Muscle layer of duodenum (tissue), 2 donors: ENCODE measurements at regions not wholly inside any gene's neighbourhood (a gene's known extent, or its start where the extent isn't known, plus 50 kb on each side); places are given as distances from the start of the nearest gene placed in this dataset.

Source experiments
- H3K27ac ChIP-seq: one replicate; pipeline ENCODE4 v1.7.0; 2013; ENCODE audit warnings: mild to moderate bottlenecking, low read length
- H3K27me3 ChIP-seq: one replicate; pipeline ENCODE4 v1.7.0; 2013; ENCODE audit warnings: low read depth, mild to moderate bottlenecking, control low read depth, low read length
- H3K36me3 ChIP-seq, 2 donors: one replicate each; pipeline ENCODE4 v1.7.0; 2013; ENCODE audit warnings: low read length in 2 of 2, control low read depth in 1 of 2, mild to moderate bottlenecking in 1 of 2; ENCODE audit not compliant: insufficient read depth in 2 of 2, control insufficient read depth in 1 of 2
- H3K4me1 ChIP-seq, 2 donors: one replicate each; pipeline ENCODE4 v1.7.0; 2013; ENCODE audit warnings: low read length in 2 of 2, mild to moderate bottlenecking in 2 of 2, control low read depth in 1 of 2, moderate library complexity in 1 of 2; ENCODE audit not compliant: insufficient read depth in 2 of 2, control insufficient read depth in 1 of 2
- H3K4me3 ChIP-seq, 2 donors: one replicate each; pipeline ENCODE4 v1.7.0; 2013; ENCODE audit warnings: low read length in 2 of 2, low read depth in 1 of 2, mild to moderate bottlenecking in 1 of 2
- H3K9me3 ChIP-seq, 2 donors: one replicate each; pipeline ENCODE4 v1.7.0; 2013; ENCODE audit warnings: low read length in 2 of 2, control low read depth in 1 of 2, mild to moderate bottlenecking in 1 of 2; ENCODE audit not compliant: control insufficient read depth in 1 of 2
- donor health status: healthy.

DNA sequence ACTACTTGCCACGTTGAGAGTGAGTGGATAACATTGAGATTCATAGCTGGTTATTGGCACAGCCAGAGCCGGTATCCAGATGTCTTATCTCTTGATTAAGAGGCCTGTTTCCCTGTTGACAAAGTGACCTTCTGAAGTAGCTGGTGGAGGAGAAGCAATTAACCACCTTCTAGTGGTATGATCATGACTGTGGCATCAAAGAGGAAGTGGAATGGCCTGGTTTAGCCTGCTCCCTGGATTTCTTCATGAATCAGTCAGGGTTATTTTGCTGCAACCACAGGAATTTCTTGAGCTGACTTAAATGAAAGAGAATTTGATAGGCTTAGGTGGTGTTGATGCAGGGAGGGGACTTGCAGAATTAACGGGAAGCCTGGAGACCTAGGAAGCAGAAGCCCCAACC lies 398.3 kb downstream of the MFSD1 start:
- no peak overlapping the region for H3K4me3 ChIP-seq

DNA sequence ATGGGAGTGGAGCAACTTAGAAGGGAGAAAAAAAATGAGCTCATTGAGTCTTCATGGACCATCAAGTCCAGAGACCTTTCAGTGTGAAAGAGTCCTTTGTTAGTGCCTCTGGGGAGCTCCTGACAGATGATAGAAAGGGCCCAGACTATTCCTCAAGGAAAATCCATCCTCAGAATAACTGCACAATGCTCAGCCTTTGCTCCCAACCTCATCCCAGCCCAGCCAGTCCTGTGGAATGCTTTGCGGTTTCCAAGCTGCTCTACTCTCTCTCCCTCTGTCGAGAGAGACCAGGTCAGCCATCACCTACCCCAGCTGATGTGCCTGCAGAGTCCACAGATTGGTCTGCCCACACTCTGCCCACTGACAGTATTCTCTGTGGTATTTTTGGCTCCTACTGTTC lies 406.2 kb downstream of the MFSD1 start:
- H3K4me1 ChIP-seq, result no peaks in the 10 kb centered on the region
- no peak overlapping the region for H3K27ac ChIP-seq
- H3K9me3 ChIP-seq, result peaks cover 0 to 4% of the 10 kb centered on the region in 2 donors
- H3K36me3 ChIP-seq, result no peaks in the 10 kb centered on the region
- H3K27me3 ChIP-seq, result no peaks in the 10 kb centered on the region
- no peak overlapping the region for H3K4me3 ChIP-seq

More for the DNA sequence above, 398.3 kb downstream of the MFSD1 start:
- Histone ChIP-seq H3K27ac (no peak overlapping the region), H3K9me3 (peaks cover 4 to 16% of the 10 kb centered on the region in 2 donors), H3K27me3 (no peaks in the 10 kb centered on the region), H3K36me3 (no peaks in the 10 kb centered on the region), H3K4me1 (no peaks in the 10 kb centered on the region)

DNA sequence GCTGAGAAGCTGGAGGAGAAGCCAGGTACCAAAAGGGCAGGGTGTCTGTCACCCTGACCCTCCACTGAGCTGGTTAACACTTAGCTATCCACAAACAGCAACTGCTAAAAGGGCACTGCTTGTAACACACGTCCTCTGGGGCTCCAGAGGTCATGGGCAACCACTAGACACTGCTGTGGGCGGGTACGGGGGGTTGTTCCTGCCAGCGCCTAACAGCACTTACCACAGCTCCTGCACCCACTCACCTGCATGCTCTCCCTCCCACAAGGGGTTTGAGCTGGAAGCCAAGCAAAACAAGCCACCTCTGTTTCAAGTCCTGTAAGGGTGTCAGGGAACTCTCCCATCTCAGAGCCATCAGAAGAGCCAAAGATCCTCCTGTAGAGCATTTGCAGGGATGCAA lies 407.6 kb downstream of the MFSD1 start:
- no peaks in the 10 kb centered on the region for H3K4me1 ChIP-seq
- H3K36me3 ChIP-seq, result no peaks in the 10 kb centered on the region
- no peak overlapping the region for H3K27ac ChIP-seq
- no peaks in the 10 kb centered on the region for H3K27me3 ChIP-seq
- no peak overlapping the region for H3K4me3 ChIP-seq
- H3K9me3 ChIP-seq, result peaks cover 0 to 4% of the 10 kb centered on the region in 2 donors

DNA sequence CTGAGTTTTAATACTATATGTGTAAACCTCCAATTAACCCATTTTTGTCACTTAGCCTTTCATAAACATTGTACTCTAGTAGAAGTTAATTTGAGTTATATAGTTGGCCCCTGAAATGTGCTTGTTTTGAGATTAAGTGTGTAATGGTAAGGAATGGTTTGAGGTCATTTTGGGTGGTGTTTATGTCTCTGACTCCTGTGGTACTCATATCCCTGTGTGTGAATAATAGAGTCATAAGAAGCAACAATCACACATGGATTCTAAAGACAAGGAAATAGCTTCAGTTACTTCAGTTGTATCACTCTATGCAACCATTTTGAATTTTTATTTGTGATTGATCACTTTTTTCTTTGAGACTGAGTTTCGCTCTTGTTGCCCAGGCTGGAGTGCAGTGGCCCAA lies 408.5 kb downstream of the MFSD1 start:
- H3K36me3 ChIP-seq, result no peaks in the 10 kb centered on the region
- H3K27me3 ChIP-seq, result no peaks in the 10 kb centered on the region
- no peak overlapping the region for H3K4me3 ChIP-seq
- no peaks in the 10 kb centered on the region for H3K4me1 ChIP-seq
- no peak overlapping the region for H3K27ac ChIP-seq
- no peaks in the 10 kb centered on the region for H3K9me3 ChIP-seq

DNA sequence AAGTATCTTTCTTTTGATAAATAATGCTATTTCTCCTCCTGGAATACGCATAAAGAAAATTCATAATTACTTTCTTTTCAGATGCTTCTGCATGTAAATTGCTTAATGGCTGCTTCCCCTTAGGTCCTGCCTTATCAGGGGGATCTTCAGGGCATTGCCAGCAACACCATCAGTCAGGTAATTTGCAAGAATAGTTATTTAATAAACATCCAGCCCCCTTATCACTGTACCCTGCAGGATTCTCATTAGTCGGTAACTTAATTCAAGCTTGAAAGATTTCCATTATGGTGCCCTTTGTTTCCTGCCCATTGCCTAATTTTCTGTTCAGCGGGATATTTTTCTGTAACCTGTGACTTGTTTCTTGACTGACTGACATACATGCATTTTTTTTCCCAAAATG lies 414.5 kb downstream of the MFSD1 start:
- H3K36me3 ChIP-seq, result no peaks in the 10 kb centered on the region
- H3K4me3 ChIP-seq, result no peak overlapping the region
- no peaks in the 10 kb centered on the region for H3K9me3 ChIP-seq
- no peaks in the 10 kb centered on the region for H3K4me1 ChIP-seq
- no peak overlapping the region for H3K27ac ChIP-seq
- H3K27me3 ChIP-seq, result no peaks in the 10 kb centered on the region

DNA sequence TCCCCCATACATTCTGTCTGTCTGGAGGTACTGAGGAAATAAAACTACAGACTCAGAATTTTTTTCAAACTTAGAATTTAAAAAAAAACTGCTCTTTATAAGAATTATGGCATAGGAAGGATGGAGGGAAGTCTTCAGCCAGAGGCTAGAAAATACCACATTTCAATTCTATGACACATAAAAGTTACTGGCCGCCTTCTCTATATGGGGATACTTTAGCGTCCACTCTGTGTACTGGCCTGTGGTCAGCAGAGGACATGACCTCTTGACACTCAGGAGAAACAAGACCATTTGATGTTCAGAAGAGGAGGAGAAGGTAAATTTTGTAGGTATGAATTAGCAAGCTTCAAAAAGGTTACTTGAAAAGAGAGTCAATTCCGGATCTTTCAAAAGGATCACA lies 417.4 kb downstream of the MFSD1 start:
- H3K27ac ChIP-seq, result no peak overlapping the region
- no peaks in the 10 kb centered on the region for H3K27me3 ChIP-seq
- no peaks in the 10 kb centered on the region for H3K9me3 ChIP-seq
- H3K4me3 ChIP-seq, result no peak overlapping the region
- no peaks in the 10 kb centered on the region for H3K4me1 ChIP-seq
- H3K36me3 ChIP-seq, result no peaks in the 10 kb centered on the region

DNA sequence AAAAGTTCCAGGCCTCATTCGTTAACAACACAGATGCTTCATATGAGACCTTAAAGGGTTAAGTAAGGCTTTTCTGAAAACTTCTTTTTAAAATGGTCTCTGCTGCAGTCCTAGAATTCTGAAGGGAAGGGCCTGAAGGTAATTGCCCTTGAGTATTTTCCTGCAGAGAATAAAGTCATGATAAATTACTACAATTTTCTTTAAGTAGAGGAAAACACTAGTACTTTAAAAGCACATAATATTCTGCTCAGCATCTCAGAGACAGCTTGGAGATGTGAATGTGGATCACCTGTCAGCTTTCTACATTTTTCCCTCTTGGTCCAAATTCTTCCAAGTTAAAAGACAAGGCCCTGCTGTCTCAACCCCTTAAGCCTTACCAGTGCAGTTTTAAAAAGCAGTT lies 419.5 kb downstream of the MFSD1 start:
- Histone ChIP-seq H3K4me3 (no peak overlapping the region), H3K9me3 (no peaks in the 10 kb centered on the region), H3K4me1 (no peaks in the 10 kb centered on the region), H3K27ac (no peak overlapping the region), H3K27me3 (no peaks in the 10 kb centered on the region), H3K36me3 (no peaks in the 10 kb centered on the region)

DNA sequence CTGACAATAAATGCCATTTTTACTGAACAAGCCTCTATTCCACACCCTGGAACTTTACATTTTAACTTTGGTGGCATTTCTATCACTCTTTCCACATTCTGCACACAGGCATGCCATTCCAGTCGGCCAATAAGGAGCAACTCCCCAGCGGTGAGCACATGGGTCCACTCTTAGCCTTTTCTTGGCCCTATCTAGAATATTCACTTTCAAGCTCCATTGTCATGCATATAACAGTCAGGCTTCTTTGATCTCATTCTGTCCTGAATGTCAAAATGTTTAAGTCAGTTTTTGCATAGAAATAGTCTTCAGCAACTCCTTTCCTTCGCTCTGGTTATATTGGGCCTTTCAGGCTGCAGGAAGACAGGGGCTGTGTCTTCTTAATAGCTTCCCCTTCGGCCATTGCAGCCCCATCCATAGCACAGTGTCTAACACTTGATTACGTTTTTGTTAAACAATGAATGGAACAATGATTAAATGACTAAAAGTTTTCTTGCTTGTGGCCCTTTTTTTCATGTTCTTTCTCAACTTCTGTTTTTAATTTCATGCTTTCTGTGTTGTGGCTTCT lies 427.3 kb downstream of the MFSD1 start:
- no peaks in the 10 kb centered on the region for H3K27me3 ChIP-seq
- no peaks in the 10 kb centered on the region for H3K36me3 ChIP-seq
- H3K9me3 ChIP-seq, result no peaks in the 10 kb centered on the region
- no peak overlapping the region for H3K27ac ChIP-seq
- no peak overlapping the region for H3K4me3 ChIP-seq
- no peaks in the 10 kb centered on the region for H3K4me1 ChIP-seq

DNA sequence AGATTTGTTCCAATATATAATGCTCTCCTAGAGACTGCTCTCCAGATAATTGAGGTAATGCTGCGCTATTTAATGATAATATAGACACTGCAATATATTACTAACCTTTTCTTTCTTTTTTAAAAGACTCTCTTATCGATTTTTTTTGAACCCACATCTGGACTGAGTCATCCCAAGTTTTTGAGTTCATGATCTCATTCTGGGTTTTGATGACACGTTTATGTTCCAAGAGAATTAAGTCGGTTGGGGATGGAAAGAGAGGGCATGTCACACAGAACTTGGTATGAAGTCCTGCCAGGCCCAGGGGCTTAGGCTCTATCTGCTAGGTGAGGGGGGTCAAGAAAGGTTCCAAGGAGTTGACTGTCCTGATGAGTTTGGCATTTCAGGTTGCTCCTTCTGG lies 431.1 kb downstream of the MFSD1 start:
- H3K9me3 ChIP-seq, result no peaks in the 10 kb centered on the region
- no peaks in the 10 kb centered on the region for H3K4me1 ChIP-seq
- no peaks in the 10 kb centered on the region for H3K27me3 ChIP-seq
- no peak overlapping the region for H3K4me3 ChIP-seq
- H3K36me3 ChIP-seq, result no peaks in the 10 kb centered on the region
- H3K27ac ChIP-seq, result no peak overlapping the region

DNA sequence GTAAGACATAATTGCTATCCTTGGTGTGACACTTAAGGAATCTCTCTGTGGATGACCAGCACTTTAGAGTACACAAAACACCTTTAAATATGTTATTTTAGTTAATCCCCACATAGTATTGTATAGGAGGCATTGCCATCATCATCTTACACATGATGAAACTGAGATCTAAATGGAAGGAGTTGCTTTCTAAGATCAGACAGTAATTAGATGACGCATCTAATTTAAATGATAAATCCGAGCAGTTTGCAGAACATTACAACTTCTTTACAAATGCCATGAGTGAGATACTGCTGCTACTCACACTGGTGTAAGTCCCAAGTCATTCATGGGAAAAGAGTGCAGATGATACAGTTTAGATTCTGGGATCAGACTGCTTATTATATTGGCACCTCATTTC lies 431.9 kb downstream of the MFSD1 start:
- no peaks in the 10 kb centered on the region for H3K36me3 ChIP-seq
- no peaks in the 10 kb centered on the region for H3K27me3 ChIP-seq
- H3K27ac ChIP-seq, result no peak overlapping the region
- H3K4me1 ChIP-seq, result no peaks in the 10 kb centered on the region
- no peaks in the 10 kb centered on the region for H3K9me3 ChIP-seq
- H3K4me3 ChIP-seq, result no peak overlapping the region

DNA sequence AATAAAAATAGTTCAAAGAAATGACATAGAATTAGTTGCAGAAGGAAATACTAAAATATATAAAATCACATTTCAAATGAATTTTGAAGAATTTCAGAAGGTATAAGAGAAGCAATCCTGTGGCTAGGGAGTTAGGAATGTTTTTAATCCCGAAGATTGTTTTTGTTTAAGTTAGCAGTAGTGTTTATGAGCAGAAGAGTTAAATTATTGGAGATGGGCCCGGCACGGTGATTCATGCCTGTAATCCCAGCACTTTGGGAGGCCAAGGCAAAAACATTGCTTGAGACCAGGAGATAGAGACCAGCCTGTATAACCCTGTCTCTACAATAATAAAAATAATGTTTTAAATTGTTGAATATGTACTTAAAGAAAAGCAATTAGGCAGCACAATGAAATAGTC lies 432.5 kb downstream of the MFSD1 start:
- H3K9me3 ChIP-seq, result no peaks in the 10 kb centered on the region
- no peaks in the 10 kb centered on the region for H3K27me3 ChIP-seq
- no peaks in the 10 kb centered on the region for H3K4me1 ChIP-seq
- no peaks in the 10 kb centered on the region for H3K36me3 ChIP-seq
- no peak overlapping the region for H3K4me3 ChIP-seq
- no peak overlapping the region for H3K27ac ChIP-seq

DNA sequence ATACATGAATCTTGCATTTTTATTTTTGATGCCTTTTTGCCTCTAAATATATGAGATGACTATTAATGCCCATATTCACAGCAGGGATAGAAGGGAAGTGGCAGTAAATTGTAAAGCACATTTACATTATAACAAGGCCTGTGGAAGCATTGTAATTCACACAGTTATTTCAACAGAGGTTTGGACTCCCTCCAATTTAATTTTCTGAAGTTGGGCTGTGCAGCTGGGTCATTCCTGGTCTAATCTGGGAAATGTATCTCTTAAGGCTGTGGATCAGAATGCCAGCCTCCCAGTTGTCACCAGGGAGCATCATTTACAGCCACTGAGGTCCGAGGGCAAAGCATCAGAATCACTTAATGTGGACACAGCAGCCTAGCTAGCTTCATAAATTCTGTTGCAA lies 434.5 kb downstream of the MFSD1 start:
- Histone ChIP-seq H3K27me3 (no peaks in the 10 kb centered on the region), H3K27ac (no peak overlapping the region), H3K4me3 (no peak overlapping the region), H3K36me3 (no peaks in the 10 kb centered on the region), H3K4me1 (no peaks in the 10 kb centered on the region), H3K9me3 (no peaks in the 10 kb centered on the region)
